ENCODE measurements at regions not wholly inside any gene's neighbourhood (a gene's known extent, or its start where the extent isn't known, plus 50 kb on each side); places are given as distances from the start of the nearest gene placed in this dataset.

DNA sequence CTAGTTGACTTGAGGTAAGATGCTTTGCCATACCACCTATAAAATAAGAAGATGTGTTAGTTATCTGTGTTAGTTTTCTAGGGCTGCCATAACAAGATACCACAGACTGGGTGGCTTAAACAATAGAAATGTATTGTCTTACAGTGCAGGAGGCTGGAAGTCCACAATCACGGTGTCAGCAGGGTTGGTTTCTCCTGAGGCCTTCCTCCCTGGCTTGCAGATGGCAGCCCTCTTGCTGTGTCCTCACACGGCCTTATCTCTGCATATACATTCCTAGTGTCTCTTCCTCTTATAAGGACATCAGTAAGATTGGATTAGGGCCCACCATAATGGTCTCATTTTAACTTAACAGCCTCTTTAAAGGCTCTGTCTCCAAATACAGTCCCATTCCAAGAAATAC lies 192.1 kb downstream of the GATA3 start:
- TF ChIP-seq, protein P1, sequence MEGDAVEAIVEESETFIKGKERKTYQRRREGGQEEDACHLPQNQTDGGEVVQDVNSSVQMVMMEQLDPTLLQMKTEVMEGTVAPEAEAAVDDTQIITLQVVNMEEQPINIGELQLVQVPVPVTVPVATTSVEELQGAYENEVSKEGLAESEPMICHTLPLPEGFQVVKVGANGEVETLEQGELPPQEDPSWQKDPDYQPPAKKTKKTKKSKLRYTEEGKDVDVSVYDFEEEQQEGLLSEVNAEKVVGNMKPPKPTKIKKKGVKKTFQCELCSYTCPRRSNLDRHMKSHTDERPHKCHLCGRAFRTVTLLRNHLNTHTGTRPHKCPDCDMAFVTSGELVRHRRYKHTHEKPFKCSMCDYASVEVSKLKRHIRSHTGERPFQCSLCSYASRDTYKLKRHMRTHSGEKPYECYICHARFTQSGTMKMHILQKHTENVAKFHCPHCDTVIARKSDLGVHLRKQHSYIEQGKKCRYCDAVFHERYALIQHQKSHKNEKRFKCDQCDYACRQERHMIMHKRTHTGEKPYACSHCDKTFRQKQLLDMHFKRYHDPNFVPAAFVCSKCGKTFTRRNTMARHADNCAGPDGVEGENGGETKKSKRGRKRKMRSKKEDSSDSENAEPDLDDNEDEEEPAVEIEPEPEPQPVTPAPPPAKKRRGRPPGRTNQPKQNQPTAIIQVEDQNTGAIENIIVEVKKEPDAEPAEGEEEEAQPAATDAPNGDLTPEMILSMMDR (IDR thresholded peaks at IDR 0.05; ENCODE audit: insufficient read depth, low read length, poor library complexity, severe bottlenecking): no peak
- TF ChIP-seq EZH2phosphoT487 (conservative IDR thresholded peaks at IDR 0.05; ENCODE audit: low read length): no peak
